ENCODE measurements at regions not wholly inside any gene's neighbourhood (a gene's known extent, or its start where the extent isn't known, plus 50 kb on each side); places are given as distances from the start of the nearest gene placed in this dataset.

DNA sequence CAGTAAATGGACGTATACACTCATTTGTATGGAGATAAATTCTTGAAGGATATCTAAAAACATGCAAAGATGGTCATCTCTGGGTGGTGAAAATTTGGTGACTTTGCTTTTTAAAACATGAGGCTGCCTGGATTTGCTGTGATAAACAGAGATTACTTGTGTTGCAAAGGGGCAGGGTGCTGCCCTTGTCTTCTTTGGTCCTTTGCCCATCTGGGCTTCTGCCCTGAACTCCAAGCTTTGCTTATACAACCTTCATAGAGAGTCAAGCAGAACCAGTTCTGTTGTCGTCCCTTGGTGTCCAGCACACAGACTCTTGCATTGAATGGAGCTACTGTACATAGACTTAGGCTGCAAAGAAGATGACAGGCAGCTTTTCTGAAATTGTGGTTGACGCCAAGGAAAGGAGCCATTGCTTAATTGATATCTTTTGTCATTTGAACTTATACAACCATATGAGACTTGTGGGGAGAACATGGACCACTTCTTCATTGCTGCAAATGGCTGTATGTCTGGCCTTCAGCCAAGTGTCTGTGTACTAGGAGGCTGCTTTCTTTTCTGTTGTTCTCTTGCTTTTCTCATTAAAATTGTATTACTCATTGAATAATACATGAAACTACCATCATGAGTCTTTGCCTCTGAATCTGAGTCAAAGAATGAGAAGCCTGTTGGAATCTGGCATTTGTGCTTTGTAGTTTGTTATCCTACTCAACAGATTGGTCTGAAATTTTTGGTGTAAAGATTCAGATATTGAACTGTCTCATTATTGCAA lies 152.5 kb downstream of the DMRT2 start:
- no peak for DNase-seq

- DNase-seq, result no peak
Observed at GRCh38 chr9:1207686-1208085, 157.5 kb downstream of the DMRT2 start.

DNA sequence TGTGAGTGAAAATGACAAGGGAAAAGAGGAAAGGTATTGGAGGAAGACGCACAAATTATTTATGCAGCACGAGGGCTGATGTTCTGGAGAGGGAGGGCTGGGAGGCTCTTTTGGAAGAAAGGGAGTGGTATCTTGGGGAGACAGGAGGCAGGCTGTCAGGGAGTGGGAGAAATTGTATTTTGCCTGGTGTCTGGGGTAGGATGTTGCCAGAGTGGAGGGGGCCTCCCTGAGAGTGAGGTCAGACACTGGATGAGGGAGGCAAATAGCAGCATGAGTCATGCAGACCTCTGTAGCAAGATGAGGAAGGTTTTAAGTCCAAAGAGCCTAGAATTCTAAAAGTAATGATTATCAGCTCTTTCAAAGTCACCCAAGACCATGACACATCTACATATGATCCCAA lies 158.0 kb downstream of the DMRT2 start:
- DNase-seq, result no peak

- DNase-seq, result no peak
Observed at GRCh38 chr9:1210954-1211353, 160.8 kb downstream of the DMRT2 start.

DNA sequence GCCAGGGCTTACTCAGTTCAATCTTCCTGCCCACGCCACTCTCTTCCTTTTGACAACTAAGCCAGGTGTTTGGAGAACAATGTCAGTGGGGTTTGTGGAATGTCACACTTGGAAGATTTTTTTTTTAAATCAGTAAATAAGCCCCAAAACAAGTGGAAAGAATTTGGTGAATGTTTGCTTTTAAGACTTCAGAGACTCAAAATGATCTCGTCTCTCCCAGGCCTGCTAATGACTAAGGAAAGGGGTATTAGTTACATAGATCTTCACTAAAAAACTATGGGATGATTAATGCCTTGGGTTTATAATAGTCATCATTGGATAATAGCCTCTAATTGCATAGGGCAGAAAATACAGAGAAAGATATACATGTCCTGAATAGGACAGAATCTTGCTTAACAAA lies 166.4 kb downstream of the DMRT2 start:
- DNase-seq, result no peak

DNA sequence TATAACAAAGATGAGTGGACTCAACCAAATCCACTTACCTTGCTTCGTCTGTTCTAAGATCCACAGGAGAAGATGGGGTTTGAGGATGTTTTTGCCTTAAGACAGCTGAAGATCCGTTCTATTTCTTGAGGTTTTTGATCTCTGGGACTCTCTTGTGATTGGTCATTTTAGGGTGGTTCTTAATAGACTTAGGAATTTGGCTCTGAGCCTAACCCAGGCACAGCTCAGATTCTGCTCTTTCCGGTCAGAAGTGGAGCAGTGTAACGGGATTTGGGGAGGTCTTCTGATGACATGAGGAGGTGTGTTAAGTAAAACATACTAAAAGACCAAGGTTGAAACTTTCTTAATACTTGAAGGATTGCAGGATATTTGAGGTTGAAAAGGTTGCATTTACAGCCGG lies 166.9 kb downstream of the DMRT2 start:
- DNase-seq, result no peak

DNA sequence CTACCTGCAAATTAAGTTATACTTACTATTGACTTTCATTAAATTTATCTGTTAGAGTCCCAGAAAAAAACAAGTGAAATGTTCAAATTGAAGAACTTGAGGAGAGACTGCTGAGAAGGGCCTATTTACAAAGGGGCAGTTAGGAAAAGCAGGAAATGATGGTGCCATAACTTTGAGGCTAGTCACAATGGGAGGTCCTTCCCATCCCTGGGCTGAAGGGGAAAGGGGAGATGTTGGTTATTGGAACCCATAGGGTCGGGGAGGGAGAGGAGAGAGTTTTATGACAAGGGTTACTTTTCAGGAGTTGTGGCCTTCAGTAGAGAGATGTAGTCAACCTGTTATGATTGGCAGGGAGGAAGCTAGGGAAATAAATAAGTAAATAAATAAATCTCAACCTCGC lies 169.1 kb downstream of the DMRT2 start:
- no peak for DNase-seq

GRCh38 chr9:1221298-1221697 lies 171.1 kb downstream of the DMRT2 start:
- DNase-seq, result no peak

DNA sequence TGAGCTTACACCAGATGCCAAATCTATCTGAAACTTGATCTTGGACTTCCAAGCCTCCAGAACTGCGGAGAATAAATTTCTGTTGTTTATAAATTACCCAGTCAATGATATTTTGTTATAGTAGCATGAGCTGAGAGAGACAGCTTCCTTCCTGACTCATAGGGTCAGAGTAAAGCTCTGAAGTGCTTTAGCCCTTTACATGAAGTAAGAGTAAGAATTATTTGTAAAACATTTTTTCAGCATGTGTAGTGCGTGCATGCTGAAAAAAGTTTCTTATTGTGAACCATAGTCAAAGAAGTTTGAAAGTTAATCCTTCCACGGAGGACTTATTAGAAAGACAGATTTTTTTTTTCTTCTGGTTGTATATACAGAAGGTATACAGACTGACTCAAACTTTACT lies 172.4 kb downstream of the DMRT2 start:
- DNase-seq, result no peak

- DNase-seq, result no peak
Observed at GRCh38 chr9:1231998-1232919, 182.1 kb downstream of the DMRT2 start.

- no peak for DNase-seq
Observed at GRCh38 chr9:1233568-1233967, 183.4 kb downstream of the DMRT2 start.

DNA sequence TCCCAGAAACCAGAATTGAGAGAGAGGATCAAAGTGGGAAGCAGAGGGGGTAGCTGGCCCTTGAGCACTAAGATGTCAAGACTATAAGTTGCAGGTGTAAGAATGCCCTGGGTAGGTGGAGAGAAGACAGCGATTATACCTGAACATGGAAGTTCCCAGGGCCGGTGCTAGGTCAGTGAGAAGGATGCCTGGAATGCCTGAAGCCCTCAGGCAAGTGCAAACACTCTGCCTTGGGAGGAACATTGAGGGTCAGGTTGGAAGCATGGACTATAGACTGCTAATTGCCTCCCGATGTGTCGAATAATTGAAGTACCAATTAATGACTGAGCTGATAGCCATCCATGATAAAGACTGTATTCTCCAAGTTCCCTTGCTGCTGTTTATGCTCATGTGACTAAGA lies 185.5 kb downstream of the DMRT2 start:
- DNase-seq, result no peak

DNA sequence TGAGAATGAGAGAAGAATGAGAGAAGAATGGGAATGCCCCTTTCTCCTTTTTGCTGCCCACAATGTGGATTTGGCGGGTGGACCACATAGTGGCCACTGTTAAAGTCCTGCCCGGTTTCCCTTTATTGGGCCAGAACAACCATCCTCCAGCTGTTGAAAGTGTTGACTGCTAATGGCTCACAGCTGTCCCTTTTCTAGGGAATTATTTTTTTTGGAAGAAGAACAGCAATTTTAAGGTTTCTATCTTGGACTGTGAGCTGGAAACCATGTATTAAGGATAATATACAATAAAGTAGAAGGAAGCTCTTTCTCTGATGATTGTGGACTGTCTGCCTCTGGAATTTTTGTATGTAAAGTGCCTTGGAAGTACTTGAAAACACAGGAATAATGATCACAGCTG lies 185.9 kb downstream of the DMRT2 start:
- DNase-seq, result no peak

DNA sequence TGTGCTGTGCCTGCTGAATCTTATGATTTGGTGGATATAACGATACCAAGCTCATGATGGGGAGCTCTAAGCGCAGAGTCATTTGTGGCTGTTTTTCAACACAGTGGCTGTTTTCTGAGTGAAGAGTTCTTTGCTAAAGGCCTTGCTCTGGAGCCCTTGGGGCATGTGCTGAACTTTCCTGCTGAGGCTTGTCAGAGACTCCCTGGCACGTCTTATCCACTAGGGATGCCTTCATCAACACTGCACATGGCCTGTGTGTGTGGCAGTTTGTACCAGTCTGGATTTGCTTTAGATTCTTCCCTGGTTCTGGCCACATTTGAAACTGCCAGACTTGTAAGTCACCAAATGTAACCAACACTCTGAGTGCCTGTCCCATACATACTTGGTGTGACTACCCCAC lies 188.2 kb downstream of the DMRT2 start:
- DNase-seq, result no peak

DNA sequence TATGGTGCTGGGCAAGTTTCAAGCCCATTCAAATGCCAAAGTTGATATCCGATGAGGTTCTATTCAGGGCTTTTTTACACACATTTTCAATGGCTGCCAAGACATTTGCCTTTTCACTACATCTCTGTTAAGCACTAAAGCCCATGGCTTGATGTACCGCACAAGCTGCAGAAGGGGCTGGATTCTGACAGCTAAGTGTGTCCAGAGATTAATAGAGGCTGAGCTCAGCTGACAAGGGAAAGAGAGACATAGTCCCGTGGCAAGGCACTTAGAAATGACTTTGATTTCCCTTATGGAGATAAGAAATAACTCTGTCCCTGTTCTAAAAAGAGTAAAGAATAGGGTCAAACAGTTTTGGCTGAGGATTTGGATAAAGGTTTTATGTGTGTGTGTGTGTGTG lies 198.6 kb downstream of the DMRT2 start:
- DNase-seq, result no peak

- DNase-seq, result no peak
Observed at GRCh38 chr9:1253064-1253979, 203.2 kb downstream of the DMRT2 start.

DNA sequence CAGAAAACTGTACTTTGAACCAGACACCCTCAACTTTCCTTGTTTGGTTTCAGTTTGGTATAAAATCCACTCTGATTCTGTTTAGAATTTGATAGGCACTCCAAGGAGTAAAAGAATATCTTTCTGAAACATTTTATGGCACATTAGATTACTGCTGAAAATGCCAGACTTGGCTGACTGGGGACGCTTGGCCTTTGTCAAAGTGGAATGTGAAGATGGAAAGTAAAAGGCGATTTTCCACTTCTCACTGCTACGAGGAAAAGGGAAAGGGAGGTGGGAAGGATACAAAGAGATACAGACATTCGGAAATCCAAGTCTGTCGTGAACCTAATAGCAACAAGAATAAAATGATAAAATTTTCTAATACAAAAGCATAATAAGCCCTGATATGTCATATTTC lies 203.9 kb downstream of the DMRT2 start:
- DNase-seq, result no peak

GRCh38 chr9:1256178-1256577 lies 206.0 kb downstream of the DMRT2 start:
- no peak for DNase-seq

- DNase-seq, result no peak
Observed at GRCh38 chr9:1261266-1261665, 211.1 kb downstream of the DMRT2 start.

DNA sequence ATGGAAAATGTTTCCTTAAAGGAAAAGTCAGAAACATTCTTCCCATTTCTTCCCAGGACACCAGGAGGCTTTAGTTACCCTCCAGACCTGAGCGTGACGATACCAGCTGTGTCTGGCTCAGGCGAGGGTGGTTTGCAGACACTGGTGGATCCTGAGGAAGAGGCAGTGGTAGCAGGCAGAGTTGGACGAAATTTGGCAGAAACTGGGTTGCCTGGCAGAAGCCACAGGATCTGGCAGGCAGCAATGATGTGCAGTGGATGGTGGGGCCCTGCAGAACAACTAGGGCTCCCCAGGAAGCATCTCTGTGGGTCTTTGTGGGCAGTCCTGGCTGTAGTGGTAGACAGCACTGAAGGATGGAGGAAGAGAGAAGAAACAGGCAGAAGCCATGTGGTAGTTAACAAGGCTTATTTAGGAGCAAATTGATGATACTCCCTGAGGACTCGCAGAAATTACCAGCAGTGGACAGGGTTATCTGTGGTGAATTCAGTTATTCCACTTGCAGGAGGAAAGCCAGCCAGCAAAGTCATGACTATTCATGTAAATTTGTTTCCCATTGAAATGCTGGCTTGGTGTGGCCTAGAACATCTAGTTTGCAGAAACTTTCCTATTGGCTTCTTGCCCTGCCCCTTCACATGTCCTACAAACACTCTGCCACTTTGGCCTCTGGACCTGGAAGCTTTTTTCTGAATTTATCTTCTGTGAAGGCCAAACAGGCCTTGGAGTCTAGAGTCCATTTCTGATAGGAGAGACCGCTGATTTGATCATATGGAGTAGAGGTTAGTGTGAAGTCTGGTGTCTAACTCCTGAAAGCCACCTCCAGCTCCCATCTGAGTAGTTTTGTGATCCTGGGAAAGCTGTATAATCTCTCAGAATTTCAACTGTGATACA lies 212.0 kb downstream of the DMRT2 start:
- DNase-seq, result no peak

- DNase-seq, result no peak
Observed at GRCh38 chr9:1267141-1267570, 217.0 kb downstream of the DMRT2 start.

DNA sequence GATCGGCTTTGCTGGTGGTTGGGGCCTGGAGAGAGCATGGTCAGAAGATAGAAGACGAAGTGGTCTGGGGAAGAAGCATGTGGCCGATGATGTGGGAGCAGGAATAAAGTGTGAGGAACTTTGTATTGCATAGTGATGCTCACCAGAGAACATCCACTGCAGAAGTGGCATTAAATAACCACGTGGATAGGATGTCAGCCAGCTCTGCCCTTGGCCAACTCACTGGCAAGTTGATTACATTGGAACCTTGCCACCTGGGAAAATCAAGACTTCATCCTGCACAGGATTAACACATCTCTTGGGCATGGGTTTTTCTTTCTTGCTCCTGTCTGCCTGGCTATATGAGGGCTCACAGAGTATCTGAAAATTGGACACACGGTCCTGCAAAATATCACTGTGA lies 217.4 kb downstream of the DMRT2 start:
- no peak for DNase-seq

Data from NCI-H748 treated with DMSO at 0.1 percent for 48 hours (cell line).